ENCODE measurements at regions not wholly inside any gene's neighbourhood (a gene's known extent, or its start where the extent isn't known, plus 50 kb on each side); places are given as distances from the start of the nearest gene placed in this dataset.
"Not testable (repeated sequence)": the region's sequence is repeated elsewhere in the genome, so short reads cannot be mapped to it uniquely, and the experiment has no call there.

- Histone ChIP-seq H3K27ac (peak overlapping the region; percentile 10 to 62), H3K27me3 (no peaks in the 10 kb centered on the region), H3K9me3 (no peaks in the 10 kb centered on the region), H3K36me3 (no peaks in the 10 kb centered on the region), H3K4me3 (peak overlapping the region in 1 of 2 donors; percentile 24), H3K4me1 (no peaks in the 10 kb centered on the region)
- DNase-seq = peak in 1 of 2 donors; percentile 40
- TF ChIP-seq POLR2A (IDR thresholded peaks at IDR 0.05) (no peak), CTCF (IDR thresholded peaks at IDR 0.05) (no peak)
- intact Hi-C loops (cut with DNase I; ENCODE audit: low total_unique reads) = no loop called here
Observed at GRCh38 chr15:96053781-96054428, 276.6 kb upstream of the NR2F2 start.

DNA sequence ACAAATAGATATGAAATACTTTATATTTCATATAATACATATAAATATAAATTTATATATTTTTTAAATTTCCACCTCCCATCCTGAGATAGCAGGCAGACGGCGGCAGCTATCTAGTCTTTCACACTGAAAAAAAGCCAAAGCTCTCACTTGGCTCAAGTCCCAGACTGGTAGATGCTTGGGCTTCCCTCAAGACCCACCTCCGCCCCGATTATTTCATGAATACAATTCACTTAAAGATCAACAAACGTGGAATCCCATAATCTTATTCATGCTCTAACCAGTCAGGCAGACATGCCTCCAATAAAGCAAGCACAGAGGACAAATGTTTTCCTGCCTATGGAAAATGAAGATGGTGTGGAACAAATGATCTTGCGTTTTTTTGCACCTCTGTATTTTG is 275.9 kb upstream of the NR2F2 start:
- H3K27me3 ChIP-seq = no peaks in the 10 kb centered on the region
- DNase-seq = no peak
- H3K36me3 ChIP-seq = no peaks in the 10 kb centered on the region
- H3K4me3 ChIP-seq = no peak overlapping the region
- H3K9me3 ChIP-seq = no peaks in the 10 kb centered on the region
- intact Hi-C loops (cut with DNase I; ENCODE audit: low total_unique reads) = no loop called here
- H3K4me1 ChIP-seq = no peaks in the 10 kb centered on the region
- H3K27ac ChIP-seq = no peak overlapping the region
- TF ChIP-seq CTCF (IDR thresholded peaks at IDR 0.05) = no peak
- no peak for TF ChIP-seq POLR2A (IDR thresholded peaks at IDR 0.05)

GRCh38 chr15:96058103-96058851 is 272.2 kb upstream of the NR2F2 start:
- DNase-seq = no peak
- TF ChIP-seq CTCF (IDR thresholded peaks at IDR 0.05) (no peak), POLR2A (IDR thresholded peaks at IDR 0.05) (no peak)
- H3K4me1 ChIP-seq = no peaks in the 10 kb centered on the region
- H3K27ac ChIP-seq = no peak overlapping the region
- no peaks in the 10 kb centered on the region for H3K36me3 ChIP-seq
- intact Hi-C loops (cut with DNase I; ENCODE audit: low total_unique reads) = no loop called here
- H3K9me3 ChIP-seq = no peaks in the 10 kb centered on the region
- no peak overlapping the region for H3K4me3 ChIP-seq
- H3K27me3 ChIP-seq = no peaks in the 10 kb centered on the region

GRCh38 chr15:96058852-96059103 is 271.7 kb upstream of the NR2F2 start:
- H3K4me1 ChIP-seq; intact Hi-C loops (cut with DNase I; ENCODE audit: low total_unique reads); H3K27me3 ChIP-seq; H3K36me3 ChIP-seq; H3K27ac ChIP-seq; H3K4me3 ChIP-seq; DNase-seq; H3K9me3 ChIP-seq: not testable (repeated sequence)

DNA sequence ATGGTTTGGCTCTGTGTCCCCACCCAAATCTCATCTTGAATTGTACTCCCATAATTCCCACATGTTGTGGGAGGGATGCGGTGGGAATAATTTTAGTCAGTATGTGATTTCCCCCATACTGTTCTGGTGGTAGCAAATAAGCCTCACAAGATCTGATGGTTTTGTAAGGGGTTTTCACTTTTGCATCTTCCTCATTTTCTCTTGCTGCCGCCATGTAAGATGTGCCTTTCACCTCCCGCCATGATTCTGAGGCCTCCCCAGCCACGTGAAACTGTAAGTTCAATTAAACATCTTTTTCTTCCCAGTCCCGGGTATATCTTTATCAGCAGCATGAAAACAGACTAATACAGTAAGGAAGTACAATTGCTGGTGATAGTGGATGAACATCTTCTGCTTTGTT is 269.9 kb upstream of the NR2F2 start:
- DNase-seq; H3K9me3 ChIP-seq; H3K27ac ChIP-seq; H3K36me3 ChIP-seq; H3K4me1 ChIP-seq; H3K4me3 ChIP-seq; H3K27me3 ChIP-seq; intact Hi-C loops (cut with DNase I; ENCODE audit: low total_unique reads): not testable (repeated sequence)

- intact Hi-C loops (cut with DNase I; ENCODE audit: low total_unique reads) = no loop called here
- Histone ChIP-seq H3K36me3 (no peaks in the 10 kb centered on the region), H3K9me3 (no peaks in the 10 kb centered on the region), H3K27me3 (no peaks in the 10 kb centered on the region), H3K4me3 (no peak overlapping the region), H3K27ac (no peak overlapping the region), H3K4me1 (no peaks in the 10 kb centered on the region)
- DNase-seq = no peak
- TF ChIP-seq POLR2A (IDR thresholded peaks at IDR 0.05) (no peak), CTCF (IDR thresholded peaks at IDR 0.05) (no peak)
Observed at GRCh38 chr15:96064351-96064756, 266.1 kb upstream of the NR2F2 start.

Measured in uterus (tissue), 3 donors.